Stimulated activated CD4-positive, alpha-beta T cell treated with anti-CD3 and anti-CD28 coated beads, Interleukin-2, amount 100 ng/mL, for 48 hours (primary cell): ENCODE measurements at regions not wholly inside any gene's neighbourhood (a gene's known extent, or its start where the extent isn't known, plus 50 kb on each side); places are given as distances from the start of the nearest gene placed in this dataset.

Experiments
- DNase-seq, 2 donors: peaks; one replicate each; pipeline ENCODE4 v3.0.0-alpha.2; 2020

DNA sequence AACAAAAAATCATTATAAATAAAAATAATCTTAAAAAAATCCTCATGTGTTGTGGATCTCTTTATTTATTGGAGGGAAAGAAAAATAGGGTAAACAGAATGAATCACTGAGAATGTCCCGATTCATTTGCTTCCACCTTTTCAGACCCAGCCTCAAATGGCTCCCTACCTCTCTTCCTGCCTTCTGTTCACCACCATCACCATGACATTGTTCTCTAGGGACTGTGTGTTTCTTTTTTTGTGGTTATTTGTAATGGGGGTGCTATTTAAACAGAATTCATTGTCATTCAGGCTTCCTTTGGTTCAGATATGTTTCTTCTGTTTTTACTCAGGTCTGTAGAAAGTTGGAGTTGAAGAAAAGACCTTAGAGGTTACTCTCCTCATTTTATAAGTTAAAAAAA, 198.2 kb downstream of the KIF4B start:
- DNase-seq, result no peak

DNA sequence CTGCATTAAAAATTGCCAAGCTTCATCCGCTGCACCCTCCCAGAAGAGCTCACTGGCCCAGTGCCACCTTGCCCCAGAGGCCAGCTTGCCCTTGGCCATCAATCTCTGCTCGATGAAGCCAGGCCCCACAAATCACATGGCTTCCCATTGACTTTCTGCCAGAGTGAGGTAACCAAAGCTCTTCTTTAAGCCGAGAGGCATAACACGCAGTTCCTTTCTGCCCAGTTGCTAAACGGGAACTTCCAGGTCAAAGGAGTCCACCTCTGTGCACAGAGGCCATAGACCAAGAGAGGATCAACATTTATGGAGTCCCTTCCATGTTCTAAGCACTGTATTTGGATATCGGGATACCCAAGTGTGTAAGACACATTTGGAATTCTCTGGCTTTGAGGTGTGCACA, 208.8 kb downstream of the KIF4B start:
- no peak for DNase-seq

DNA sequence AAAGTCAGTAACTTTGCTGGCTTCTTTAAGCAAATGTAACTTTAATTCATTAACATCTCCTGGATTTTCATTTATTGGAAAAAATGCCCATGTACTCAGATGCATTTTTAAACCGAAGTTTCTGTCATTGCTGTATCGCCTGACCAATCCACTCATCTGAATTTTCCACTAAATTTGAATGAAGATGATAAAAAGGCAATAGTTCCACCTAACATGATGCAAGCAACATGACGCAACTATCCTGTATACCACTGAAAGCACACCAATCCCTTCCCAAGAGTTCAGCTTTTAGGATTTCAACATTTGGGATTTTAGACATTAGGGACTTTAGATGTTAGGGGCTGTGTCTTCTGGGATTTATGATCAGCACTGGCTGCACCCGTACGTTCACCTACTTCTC, 215.6 kb downstream of the KIF4B start:
- no peak for DNase-seq

DNA sequence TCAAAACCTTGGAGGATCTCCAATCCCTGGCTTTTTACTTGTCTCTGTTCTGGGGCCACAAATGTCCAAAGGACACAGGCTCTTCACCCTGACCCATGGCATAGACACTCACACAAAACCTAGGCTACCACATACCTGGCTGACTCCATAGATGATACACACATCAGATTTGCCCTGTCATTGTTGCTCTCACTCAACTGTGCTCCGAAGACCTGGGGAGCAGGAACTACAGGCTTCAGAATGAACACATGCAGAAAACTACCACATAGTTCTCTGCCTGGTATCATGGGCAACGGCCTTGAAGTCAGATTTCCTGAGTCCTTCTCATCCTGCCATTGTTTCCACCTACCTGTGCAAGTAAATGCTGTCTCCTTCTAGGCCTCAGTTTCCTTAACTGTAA, 226.2 kb downstream of the KIF4B start:
- DNase-seq, result no peak

DNA sequence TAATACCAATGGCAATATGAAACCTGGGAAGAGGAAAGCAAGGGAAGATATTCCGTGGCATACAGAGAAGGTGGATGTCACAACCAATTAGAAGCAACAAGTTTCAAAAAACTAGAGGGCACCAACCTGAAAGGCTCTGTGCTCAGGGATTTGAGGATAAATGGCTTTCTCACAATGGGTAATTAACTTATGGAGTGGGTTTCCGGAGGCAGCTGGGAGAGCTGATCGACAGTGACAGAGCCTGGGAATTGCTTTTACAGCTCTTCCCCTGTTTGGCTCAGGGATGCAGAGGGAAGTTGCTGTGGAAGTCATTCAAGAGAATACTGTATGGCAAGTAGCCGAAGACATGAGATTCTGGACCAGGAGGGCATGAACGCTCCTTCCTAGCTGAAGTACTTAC, 237.0 kb downstream of the KIF4B start:
- no peak for DNase-seq

DNA sequence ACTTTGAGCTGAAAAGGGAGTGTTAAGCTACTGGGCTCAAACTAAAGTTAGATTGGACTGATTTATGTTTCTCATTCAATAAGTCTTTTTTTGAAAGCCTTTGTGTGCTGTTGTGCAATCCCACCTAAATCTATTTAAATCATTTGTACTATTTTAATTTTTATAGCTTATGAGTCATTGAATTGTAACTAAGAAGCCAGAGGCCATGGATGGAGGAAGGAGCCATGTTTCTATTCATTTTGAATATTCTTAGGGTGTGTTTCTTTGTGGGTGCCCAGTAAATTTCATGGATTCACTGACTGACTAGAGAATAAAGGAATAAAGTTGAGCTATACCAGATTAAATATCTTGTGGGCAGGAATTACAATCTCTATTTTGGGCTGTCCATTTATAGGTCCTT, 238.5 kb downstream of the KIF4B start:
- DNase-seq, result no peak

DNA sequence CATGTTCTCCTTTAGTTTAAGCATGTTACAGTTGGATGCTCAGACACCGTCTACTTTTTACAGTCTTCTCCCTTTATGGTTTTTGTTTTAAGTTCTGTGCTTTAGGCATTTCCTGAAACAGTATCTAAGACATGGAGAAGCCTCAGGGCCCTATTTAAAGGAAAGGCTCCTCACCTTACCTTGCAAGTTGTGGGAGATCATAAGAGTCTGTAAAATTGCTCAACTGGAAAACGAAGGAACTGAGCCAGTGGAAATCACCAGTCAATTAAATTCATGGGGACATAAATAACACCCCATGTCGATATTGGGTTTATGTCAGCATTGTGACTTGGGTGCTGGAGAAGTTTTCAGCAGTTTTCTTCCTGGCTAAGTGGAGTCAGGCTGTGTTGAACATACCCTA, 239.2 kb downstream of the KIF4B start:
- DNase-seq, result no peak

DNA sequence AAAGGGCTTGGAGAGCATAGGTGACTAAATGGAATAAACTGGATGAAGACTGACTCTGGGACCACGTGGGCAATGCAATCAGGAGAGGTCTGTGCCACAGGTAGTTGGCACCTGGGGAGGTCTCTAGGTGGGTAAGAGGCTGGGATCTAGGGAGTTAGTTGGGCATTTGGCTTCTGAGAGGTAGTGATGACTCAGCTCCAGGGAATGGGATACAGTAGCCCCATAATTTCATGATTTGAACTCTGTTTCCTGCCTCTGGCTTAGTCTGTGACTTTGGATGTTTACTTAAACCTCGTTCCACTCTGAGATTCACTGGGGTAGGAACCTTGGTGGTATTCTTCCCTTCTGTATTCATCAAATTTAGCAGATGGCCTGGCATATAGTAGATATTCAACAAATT, 240.8 kb downstream of the KIF4B start:
- no peak for DNase-seq

DNA sequence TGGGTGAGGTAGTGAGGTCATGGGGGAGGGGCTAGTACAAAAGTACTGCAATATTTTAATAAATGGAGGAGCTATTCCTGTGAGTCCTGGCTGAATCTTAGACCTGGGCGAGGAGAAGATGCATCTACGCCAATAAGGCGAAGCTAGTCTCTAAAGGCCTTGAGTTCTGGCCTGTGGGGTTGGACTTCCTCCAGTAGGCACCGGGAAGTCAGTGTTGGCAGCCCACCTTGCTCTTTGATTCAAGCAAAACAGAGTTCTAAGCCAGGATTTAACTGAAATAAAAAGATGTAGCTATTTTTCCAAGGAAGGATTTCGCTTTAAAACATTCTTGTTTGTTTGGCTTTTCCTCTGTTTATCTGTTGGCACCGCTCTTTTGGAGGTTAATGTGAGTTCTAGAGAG, 244.6 kb downstream of the KIF4B start:
- no peak for DNase-seq

DNA sequence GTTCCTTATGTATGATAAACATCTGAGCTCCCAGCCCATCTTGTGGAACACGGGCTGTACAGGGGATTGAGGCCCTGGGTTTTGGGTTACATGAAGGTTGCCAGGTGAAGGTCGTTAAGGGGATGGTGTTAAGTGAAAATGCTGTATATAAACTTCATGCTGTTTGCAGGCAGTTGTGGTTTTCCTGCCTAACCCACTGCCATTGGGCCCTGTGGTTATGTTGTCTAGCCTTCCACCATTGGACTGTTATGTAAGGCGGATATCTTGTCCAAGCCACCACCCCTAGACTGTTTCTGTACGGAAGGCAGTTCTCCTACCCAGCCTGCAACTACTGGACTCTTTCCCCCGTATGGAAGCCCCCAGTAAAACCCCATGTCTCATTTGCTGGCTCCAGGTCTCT, 246.1 kb downstream of the KIF4B start:
- DNase-seq, result no peak

DNA sequence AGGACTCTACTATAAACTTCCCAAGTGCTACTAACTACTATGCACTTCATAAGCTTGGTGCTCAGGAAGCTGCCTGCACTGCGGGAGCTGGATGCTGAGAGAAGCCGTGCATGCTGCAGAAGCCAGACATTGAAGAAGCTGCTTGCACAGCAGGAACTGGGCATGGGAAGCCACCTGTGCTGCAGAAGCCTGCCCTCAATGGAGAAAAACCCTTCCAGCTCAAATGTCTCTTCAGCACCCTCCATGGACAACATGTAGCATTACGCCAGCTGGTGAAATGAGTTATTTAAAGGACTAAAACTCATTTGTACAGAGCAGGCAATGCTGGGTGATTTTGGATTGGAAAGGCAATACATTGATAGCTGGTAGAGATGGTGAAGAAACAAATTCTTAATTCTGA, 247.2 kb downstream of the KIF4B start:
- no peak for DNase-seq

DNA sequence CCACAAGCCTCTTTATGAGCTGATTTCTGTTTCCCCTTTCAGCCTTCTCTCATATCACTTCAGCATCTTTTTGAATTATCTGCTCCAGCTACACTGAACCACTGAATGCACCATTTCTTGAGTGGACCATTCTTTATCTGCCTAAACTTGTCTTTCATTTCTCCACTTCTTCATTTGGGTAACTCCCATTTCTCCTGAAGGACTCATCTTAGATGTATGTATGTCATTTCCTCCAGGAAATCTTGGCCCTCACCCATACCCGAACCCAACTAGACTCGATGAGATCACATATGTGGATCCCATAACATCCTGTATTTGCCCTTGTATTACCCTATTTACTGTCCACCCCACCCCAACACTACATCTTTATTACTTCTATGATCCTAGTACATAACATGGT, 249.8 kb downstream of the KIF4B start:
- no peak for DNase-seq

DNA sequence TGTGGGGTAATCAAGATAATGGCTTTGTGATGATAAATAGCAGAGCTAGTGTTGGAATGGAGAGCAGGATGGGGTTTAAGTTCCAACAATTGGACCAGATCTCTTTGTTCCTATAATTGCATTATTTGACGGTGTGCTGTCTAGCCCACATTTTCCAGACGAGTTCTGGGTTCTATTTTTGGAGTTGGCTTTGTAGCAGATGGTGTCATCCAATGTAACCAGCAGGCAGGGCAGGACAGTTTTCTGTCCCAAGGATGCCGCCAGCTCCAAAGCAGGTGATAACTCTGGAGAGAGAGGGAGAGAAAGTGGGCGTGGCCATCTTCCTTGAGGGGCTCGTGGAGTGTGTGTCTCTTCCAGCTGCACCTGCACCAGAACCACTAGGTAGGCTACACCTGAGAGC, 251.3 kb downstream of the KIF4B start:
- DNase-seq, result no peak

DNA sequence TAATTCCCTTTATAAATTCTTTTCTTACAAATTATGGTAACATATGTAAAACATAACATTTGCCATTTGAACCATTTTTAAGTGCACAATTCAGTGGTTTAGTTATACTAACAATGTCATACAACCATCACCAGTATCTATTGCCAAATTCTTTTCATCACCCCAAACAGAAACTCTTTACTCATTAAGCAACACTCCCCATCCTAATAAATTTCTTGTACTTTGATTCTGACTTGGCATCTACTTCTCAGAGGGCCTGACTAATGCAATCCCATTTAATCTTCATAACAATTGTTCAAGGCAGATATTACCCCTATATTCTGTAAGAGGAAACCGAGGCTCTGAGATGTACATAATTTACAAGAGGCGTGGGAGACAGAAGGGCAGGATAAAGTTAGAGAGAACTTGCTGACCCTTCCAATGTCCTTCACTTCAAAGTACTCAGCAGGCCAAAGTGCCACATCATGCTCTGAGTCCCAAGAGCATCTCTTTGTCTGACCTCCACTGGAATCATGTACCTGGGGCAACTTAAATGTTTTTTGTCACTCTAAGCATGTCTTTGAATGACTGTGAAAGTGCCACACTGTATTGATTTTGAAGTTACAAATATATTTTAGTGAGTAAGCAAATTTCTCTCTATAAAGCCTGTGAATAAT, 255.3 kb downstream of the KIF4B start:
- no peak for DNase-seq

DNA sequence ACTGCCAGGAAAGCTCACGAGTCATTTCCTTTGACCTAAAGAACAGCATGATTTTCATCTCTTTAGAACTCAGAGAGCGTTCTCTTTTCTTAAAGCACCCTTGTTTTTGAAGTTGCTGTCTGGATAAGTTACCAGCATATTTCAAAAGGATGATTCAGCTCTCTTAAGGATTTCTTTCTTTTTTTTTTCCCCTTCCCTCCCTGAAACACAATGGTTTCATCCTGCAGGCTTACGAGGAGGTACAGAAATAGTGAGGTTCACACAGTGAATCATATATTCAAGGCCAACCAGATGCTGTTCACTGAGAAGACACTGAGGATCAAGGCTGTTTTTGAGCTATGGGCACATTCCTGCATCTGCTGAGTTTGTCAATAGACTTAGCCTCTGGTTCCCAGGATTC, 257.2 kb downstream of the KIF4B start:
- DNase-seq, result no peak

DNA sequence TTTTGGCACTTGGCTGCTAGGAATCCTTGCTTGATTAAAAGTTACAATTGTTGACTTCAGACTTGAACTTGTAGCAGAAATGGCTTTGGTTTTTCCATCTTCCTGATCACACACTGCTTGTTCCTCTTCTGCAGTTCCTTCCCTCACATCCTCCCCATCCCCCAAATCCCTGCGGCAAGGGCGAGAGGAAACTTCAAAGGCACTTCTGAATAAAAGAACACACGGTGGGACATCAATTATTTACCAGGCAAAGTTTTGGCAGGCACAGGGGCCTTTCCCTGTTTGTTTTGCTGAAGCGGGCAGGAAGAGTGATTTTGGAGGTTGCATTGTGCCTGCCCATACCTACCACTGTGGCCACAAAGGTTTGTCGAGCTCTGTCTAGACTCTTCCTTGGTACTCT, 260.9 kb downstream of the KIF4B start:
- no peak for DNase-seq

DNA sequence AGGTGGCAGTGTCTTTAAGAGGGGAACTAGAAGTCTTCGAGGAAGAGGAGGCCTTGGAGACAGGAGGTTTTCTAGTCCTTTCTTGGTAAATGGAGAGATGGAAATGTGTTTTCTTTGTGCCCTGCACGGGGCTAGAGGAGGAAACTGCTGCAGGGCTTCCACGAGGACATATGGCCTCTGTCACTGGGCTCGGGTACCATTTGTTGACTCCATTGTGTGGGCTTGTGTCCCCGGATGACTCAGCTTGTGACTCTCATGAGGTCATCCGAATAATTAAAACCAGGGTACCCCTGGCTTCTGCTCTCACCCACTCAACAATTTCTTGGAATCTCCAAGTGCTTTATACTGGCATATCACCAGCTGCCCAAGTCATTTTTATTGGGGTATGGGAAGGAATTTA, 261.7 kb downstream of the KIF4B start:
- DNase-seq, result no peak

DNA sequence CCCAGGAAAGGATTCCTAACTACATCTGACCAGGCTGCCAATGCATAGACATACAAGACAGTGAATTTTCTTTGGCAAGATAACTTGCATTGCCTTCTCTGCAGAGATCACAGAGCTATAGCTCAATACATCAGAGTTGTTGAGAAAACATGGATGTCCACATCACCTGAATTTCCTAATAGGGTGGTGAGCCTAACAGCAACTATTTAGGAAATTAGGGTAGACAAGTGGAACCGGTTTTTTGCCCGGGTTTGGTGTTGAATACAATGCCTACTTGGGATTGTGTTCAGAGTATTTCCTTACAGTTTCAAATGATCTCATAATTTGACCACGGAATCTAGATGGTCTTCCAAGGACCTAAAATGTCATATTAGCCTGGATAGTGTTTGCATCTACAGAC, 262.7 kb downstream of the KIF4B start:
- no peak for DNase-seq

DNA sequence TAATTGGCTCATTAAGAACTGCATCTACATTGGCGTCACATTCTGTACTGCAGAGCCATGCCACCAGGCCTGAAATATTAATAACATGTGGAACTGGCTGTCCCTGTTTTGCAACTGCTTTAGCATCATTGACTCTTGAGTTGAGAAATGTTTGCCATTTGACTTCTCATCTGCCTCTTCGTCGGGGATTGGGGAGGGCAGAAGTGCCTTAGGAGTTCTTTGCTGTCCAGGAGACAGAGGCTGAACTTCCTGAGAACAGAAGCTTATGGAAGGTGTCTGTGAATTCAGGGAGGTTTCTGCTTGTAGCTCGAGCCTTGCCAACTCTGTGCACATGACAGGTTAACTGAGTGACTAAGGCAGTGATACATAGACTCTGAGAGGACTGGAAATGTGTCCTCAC, 265.0 kb downstream of the KIF4B start:
- DNase-seq, result no peak

DNA sequence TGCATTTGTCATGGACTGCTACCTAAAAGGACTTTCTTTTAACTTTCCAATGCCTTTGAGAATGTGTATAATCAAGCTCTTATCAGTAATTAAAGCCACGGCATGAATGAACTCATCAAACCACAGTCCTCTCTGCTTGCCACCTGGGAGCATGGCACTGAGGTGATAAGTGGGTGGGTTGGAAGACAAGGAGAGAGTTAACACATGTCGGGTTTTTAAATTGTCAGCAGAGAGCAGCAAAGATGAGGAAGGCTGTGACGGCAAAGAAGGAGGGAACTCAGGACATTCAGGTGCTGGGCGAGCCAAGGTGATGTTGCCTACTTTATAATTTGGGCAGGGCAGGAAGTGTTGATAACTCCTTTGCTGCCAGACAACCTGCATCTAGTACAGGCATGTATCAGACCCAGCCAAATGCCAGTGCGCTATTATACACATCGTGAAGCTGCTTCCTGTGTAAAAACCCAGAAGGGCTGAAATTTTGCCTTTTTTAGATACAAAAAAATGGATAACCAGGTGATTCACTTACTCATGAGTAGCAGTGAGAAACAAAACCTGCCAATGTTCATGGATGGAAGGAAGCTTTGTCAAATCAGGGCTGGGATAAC, 269.1 kb downstream of the KIF4B start:
- no peak for DNase-seq

DNA sequence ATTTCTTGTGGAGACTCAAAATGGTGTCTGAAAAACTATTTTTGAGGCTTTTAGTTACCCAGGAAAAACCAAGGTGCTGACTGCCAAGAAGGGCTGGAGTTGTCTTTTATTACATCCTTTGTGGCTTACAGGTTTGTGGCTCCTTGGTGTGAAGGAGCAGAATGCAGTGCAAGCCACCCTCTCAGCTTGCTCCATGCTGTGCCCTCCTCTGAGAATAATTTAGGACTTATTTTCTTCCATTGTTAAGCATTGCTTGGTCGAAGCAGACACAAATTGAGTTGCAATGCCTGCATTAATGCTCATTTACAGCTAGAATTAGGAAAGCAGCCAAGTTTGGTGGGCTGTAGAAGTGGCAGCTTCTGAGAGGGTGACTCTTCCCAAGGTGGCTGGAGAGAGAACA, 272.2 kb downstream of the KIF4B start:
- DNase-seq, result no peak

DNA sequence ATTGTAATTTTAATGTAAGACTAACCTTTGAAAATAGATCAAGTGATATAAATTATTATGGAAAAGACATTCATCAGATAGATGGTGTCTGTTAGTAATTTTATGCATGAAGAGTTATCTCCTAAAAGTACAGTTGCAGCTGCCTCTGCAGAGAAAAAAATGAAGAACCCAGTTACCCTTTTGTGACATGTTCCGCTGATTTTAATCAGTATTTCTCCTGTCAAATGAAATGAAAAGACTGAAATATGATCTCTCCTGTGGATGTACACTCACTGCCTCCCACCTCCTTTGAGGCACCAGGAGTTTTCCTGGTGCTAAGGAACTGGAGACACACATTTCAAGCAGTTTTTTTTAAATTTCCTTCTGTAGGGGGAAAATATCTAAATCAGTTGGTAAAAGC, 277.4 kb downstream of the KIF4B start:
- no peak for DNase-seq

DNA sequence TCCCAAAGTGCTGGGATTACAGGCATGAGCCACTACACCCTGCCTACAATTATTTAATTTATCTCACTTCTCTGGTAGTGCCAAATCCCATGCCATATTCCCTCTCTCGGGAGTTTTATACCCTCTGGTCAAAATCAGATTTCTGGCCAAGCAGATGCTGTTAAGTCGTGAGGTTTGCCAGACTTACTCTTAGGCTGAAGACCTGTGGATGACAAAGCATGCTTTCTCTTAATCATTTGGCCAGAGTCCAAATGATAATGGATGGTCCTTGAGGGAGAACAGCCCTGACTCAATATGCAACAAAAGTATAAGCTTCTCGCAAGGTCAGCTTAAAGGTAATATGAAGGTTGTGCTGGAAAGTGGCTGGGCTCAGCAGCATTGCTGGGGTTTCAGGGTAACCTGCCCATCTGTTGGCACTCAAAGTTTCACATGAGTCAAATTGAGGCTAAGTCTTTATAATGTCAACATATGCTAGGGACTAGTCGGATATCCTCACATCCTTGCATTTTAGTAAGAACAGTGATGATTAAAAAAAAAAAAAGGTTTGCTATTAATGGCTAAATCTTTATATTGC, 280.1 kb downstream of the KIF4B start:
- DNase-seq, result no peak

DNA sequence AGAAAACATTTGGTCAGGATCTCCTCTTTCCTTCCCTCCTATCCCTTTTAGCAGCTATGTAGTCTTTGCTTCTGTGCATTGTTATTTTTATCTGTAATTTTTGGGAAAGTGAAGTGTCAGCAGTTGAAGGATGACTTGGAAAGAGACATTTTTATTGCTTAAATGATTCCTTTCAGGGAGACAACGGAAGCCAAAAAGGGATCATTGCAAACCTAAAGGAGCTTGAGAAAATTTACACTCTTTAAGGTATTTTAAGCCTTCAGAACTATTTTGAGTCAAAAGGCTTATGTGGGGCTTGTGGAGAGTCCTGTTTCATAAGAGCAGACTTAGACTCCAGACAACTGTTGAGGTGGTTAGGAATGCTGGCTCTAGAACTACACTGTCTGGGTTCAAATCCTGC, 281.6 kb downstream of the KIF4B start:
- DNase-seq, result no peak

DNA sequence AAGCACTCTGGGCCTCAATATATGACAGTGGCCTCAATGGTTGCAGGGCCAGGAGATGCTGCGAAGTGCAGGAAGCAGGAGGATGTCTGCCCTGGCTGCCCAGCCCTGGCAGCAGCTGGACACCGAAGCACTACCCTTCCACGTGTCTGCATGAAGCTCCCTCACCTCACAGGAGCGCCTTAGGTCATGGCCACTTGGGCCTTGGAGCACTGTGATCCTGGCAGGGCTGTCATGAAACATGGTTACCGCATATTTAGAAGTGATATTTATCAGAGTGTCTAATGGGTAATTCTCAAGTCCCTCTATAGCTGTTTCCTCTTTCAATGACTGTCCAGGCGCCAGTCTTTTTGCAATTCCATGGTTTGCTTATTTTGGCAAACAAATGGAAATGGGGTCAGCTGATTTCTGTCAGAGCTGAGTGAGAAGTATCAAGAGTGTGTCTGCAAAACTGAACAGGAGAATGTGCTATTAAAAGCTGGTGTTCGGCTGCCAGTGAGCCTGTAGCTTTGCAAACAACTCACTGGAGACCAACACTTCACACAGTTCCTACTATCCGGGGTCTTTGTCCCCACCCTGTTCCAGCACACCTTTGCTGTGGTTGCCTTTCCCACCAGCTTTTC, 285.9 kb downstream of the KIF4B start:
- no peak for DNase-seq
